GM12878 (cell line): ENCODE measurements at regions not wholly inside any gene's neighbourhood (a gene's known extent, or its start where the extent isn't known, plus 50 kb on each side); places are given as distances from the start of the nearest gene placed in this dataset.

Experiments
- ATAC-seq: fragments of 200-7000 bp; cut with Tn5 transposase; 3 replicates; pipeline ENCODE4 v1.9.1; 2020; ENCODE audit warnings: mild to moderate bottlenecking, moderate library complexity
- BruUV-seq: library from RNA; stranded (reverse); fragments of 400-500 nt; replicated peaks from 2 replicates; lab custom pipeline; 2021; lab: Mats Ljungman, UMichigan
- CTCF ChIA-PET: fragments of 300-600 bp; sonication (Branson Sonifier 250); formaldehyde crosslinking; extraction: SDS; loops from one replicate; lab custom pipeline; 2021; ENCODE audit warnings: inconsistent platforms; lab: Yijun Ruan, JAX
- POLR2A ChIA-PET: fragments of 350-600 bp; formaldehyde crosslinking; extraction: SDS; loops from one replicate; lab custom pipeline; 2021; ENCODE audit warnings: inconsistent platforms; lab: Charles Lee
- RAD21 ChIA-PET: fragments of 300-600 bp; sonication (Branson Sonifier 250); formaldehyde crosslinking; loops from one replicate; lab custom pipeline; 2023; ENCODE audit warnings: antibody characterized with exemption; ENCODE audit not compliant: unreplicated experiment; lab: Charles Lee
- SMC1A ChIA-PET: fragments of 300-600 bp; sonication (Branson Sonifier 250); formaldehyde crosslinking; loops from one replicate; lab custom pipeline; 2023; ENCODE audit not compliant: unreplicated experiment, uncharacterized antibody; lab: Charles Lee
- DNase-seq: peaks from one replicate; pipeline ENCODE4 v3.0.0-alpha.2; 2011; ENCODE audit warnings: low read depth, low spot score
- FAIRE-seq: peaks from 3 replicates; lab custom pipeline; 2011; peaks lifted over from hg19 to GRCh38; lab: Jason Lieb, UNC
- H2AFZ ChIP-seq: 2 replicates; pipeline ENCODE4 v1.6.0; 2011; ENCODE audit warnings: low read depth, low read length, control low read depth; ENCODE audit not compliant: control insufficient read depth
- H3K27ac ChIP-seq: 2 replicates; pipeline ENCODE4 v1.5.1; 2011; ENCODE audit warnings: control low read depth; ENCODE audit not compliant: control insufficient read depth, insufficient read depth
- H3K27me3 ChIP-seq, 2 experiments: replicated peaks in 1 of 2; 2 replicates each; pipeline versions ENCODE4 v1.6.0 to v1.6.1; 2011; ENCODE audit warnings: low read length in 1 of 2; ENCODE audit not compliant: control insufficient read depth in 2 of 2, insufficient read depth in 2 of 2
- H3K36me3 ChIP-seq, 2 experiments: 2 replicates each; pipeline ENCODE4 v1.5.1; 2011; ENCODE audit warnings: low read length in 1 of 2; ENCODE audit not compliant: control insufficient read depth in 2 of 2, insufficient read depth in 2 of 2
- H3K4me1 ChIP-seq: 2 replicates; pipeline ENCODE4 v1.6.1; 2011; ENCODE audit warnings: mild to moderate bottlenecking, low read length, moderate library complexity, mixed read lengths; ENCODE audit not compliant: control insufficient read depth, insufficient read depth
- H3K4me2 ChIP-seq: 2 replicates; pipeline ENCODE4 v1.6.0; 2011; ENCODE audit warnings: control low read depth; ENCODE audit not compliant: control insufficient read depth, insufficient read depth
- H3K4me3 ChIP-seq: fragments of 200-600 bp; sonication (generic); 2 replicates; pipeline ENCODE4 v1.5.1; 2016
- H3K79me2 ChIP-seq: 2 replicates; pipeline ENCODE4 v1.6.0; 2011; ENCODE audit warnings: low read length; ENCODE audit not compliant: control insufficient read depth, insufficient read depth
- H3K9ac ChIP-seq: 2 replicates; pipeline ENCODE4 v1.8.0; 2011; ENCODE audit warnings: low read length, control low read depth, mixed read lengths; ENCODE audit not compliant: control insufficient read depth, insufficient read depth
- H3K9me3 ChIP-seq: replicated peaks from 3 replicates; pipeline ENCODE4 v1.5.1; 2011; ENCODE audit warnings: mild to moderate bottlenecking, low read length; ENCODE audit not compliant: control insufficient read depth, insufficient read depth
- H4K20me1 ChIP-seq: 2 replicates; pipeline ENCODE4 v1.6.0; 2011; ENCODE audit not compliant: control insufficient read depth, insufficient read depth
- ATF2 ChIP-seq: IDR thresholded peaks from 2 replicates; pipeline ENCODE4 v1.6.1; 2012; ENCODE audit warnings: low read length, inconsistent platforms
- EP300 ChIP-seq, 2 experiments: fragments of 150-350 bp in 1 of 2; IDR thresholded peaks; 2 replicates each; pipeline ENCODE4 v1.6.1; 2011 to 2012; ENCODE audit warnings: low read depth in 2 of 2, low read length in 2 of 2, borderline replicate concordance in 1 of 2, improper control_type of control experiment in 1 of 2, inconsistent platforms in 1 of 2; ENCODE audit not compliant: control insufficient read depth in 1 of 2
- MEF2B ChIP-seq: fragments of 450-650 bp; IDR thresholded peaks from 2 replicates; pipeline ENCODE4 v1.6.1; 2018; ENCODE audit warnings: mild to moderate bottlenecking, moderate library complexity; ENCODE audit not compliant: partially characterized antibody, poor library complexity, severe bottlenecking
- MLLT1 ChIP-seq: fragments of 450-650 bp; IDR thresholded peaks from 2 replicates; pipeline ENCODE4 v1.6.1; 2016; ENCODE audit warnings: mild to moderate bottlenecking
- NFIC ChIP-seq: IDR thresholded peaks from 2 replicates; pipeline ENCODE4 v1.6.1; 2012; ENCODE audit warnings: low read depth, mild to moderate bottlenecking, inconsistent platforms, low read length, moderate library complexity
- PML ChIP-seq: IDR thresholded peaks from 2 replicates; pipeline ENCODE4 v1.6.1; 2012; ENCODE audit warnings: low read length, inconsistent platforms
- POLR2A ChIP-seq: IDR thresholded peaks from 2 replicates; pipeline ENCODE4 v1.6.1; 2011; ENCODE audit warnings: low read depth, mild to moderate bottlenecking, low read length
- POLR2AphosphoS2 ChIP-seq: IDR thresholded peaks from 2 replicates; pipeline ENCODE4 v1.6.1; 2011; ENCODE audit warnings: low read depth, mild to moderate bottlenecking, low read length, improper control_type of control experiment, moderate library complexity
- SIX5 ChIP-seq: IDR thresholded peaks from 2 replicates; pipeline ENCODE4 v1.6.1; 2011; ENCODE audit warnings: mild to moderate bottlenecking, low read depth, low read length, moderate library complexity; ENCODE audit not compliant: severe bottlenecking
- SPI1 ChIP-seq: IDR thresholded peaks from 2 replicates; pipeline ENCODE4 v1.6.1; 2011; ENCODE audit warnings: low read depth, mild to moderate bottlenecking, low read length, moderate library complexity, borderline replicate concordance; ENCODE audit not compliant: insufficient read depth
- ZBTB33 ChIP-seq: fragments of 450-650 bp; IDR thresholded peaks from 2 replicates; pipeline ENCODE4 v1.6.1; 2017; ENCODE audit warnings: mild to moderate bottlenecking
- WGBS: methylation state at CpG from one replicate; pipeline ENCODE4 v1.1.6; 2016; ENCODE audit warnings: low lambda C conversion rate; ENCODE audit not compliant: insufficient replicate concordance, insufficient coverage; ENCODE audit errors: missing lambda C conversion rate; 5-methylcytosine and 5-hydroxymethylcytosine counted together
- in situ Hi-C: fragments of 300-500 bp; cut with MboI; formaldehyde crosslinking; loops from 9 replicates; pipeline ENCODE4 v1.14.3; 2018; ENCODE audit warnings: mixed read lengths
- intact Hi-C: fragments of 100-400 bp; cut with micrococcal nuclease; formaldehyde crosslinking; loops from one replicate; pipeline ENCODE4 v1.14.2; 2022; ENCODE audit not compliant: unreplicated experiment

- ChIA-PET SMC1A (no interaction called here), CTCF (no interaction called here), RAD21 (no interaction called here), POLR2A (no interaction called here)
- H3K79me2 ChIP-seq: no peaks in the 10 kb centered on the region
- H3K4me3 ChIP-seq: no peak overlapping the region
- BruUV-seq: no TSS peak
- H3K36me3 ChIP-seq: no peaks in the 10 kb centered on the region
- H3K27ac ChIP-seq: no peak overlapping the region
- FAIRE-seq (no peak), DNase-seq (no peak), ATAC-seq (no peak)
- no peak overlapping the region for H3K4me2 ChIP-seq
- no peak overlapping the region for H3K9ac ChIP-seq
- 0% methylated on average over 2 of the region's 2 CpGs for WGBS
- intact Hi-C loops: no loop called here
- no peaks in the 10 kb centered on the region for H3K27me3 ChIP-seq
- H3K9me3 ChIP-seq: no peaks in the 10 kb centered on the region
- H3K4me1 ChIP-seq: no peaks in the 10 kb centered on the region
- no peaks in the 10 kb centered on the region for H4K20me1 ChIP-seq
- no peak overlapping the region for H2AFZ ChIP-seq
- TF ChIP-seq ZBTB33: no peak
- TF ChIP-seq SIX5: no peak
- in situ Hi-C loops: no loop called here
Measured at GRCh38 chr4:120591038-120591437, 331.5 kb downstream of the PRDM5 start.

GRCh38 chr4:120589787-120590186, 332.7 kb downstream of the PRDM5 start:
- no peak overlapping the region for H3K4me2 ChIP-seq
- intact Hi-C loops (no loop called here), in situ Hi-C loops (no loop called here)
- H3K36me3 ChIP-seq: no peaks in the 10 kb centered on the region
- BruUV-seq: no TSS peak
- WGBS: 3% methylated on average over 2 of the region's 2 CpGs
- ChIA-PET SMC1A (interaction anchor here (0.6 to 1.3 kb wide), 2 partner anchors 11 to 508 kb away, joined by 3 read pairs; no protein-coding TSS in a partner anchor), POLR2A (no interaction called here), RAD21 (no interaction called here), CTCF (no interaction called here)
- H3K27me3 ChIP-seq: no peaks in the 10 kb centered on the region
- H3K4me1 ChIP-seq: no peaks in the 10 kb centered on the region
- no peak overlapping the region for H3K9ac ChIP-seq
- H4K20me1 ChIP-seq: no peaks in the 10 kb centered on the region
- H2AFZ ChIP-seq: no peak overlapping the region
- FAIRE-seq: no peak
- H3K4me3 ChIP-seq: no peak overlapping the region
- H3K9me3 ChIP-seq: no peaks in the 10 kb centered on the region
- ATAC-seq: no peak
- H3K79me2 ChIP-seq: no peaks in the 10 kb centered on the region
- DNase-seq: no peak
- no peak overlapping the region for H3K27ac ChIP-seq
- no peak for TF ChIP-seq POLR2AphosphoS2
- TF ChIP-seq SPI1: no peak
- no peak for TF ChIP-seq NFIC
- TF ChIP-seq MEF2B: no peak
- no peak for TF ChIP-seq MLLT1
- no peak for TF ChIP-seq PML
- TF ChIP-seq POLR2A: no peak
- no peak for TF ChIP-seq SIX5
- no peak for TF ChIP-seq ATF2
- TF ChIP-seq EP300 (IDR thresholded peaks at IDR 0.05; ENCODE audit: borderline replicate concordance in 1 of 2, control insufficient read depth in 1 of 2, low read depth in 2 of 2, low read length in 2 of 2): no peak
